ENCODE measurements at regions not wholly inside any gene's neighbourhood (a gene's known extent, or its start where the extent isn't known, plus 50 kb on each side); places are given as distances from the start of the nearest gene placed in this dataset.

GRCh38 chr13:21757763-21758162 is 86.9 kb downstream of the FGF9 start:
- Histone ChIP-seq H3K9me3 (ENCODE audit: control insufficient read depth in 2 of 2, low read length in 2 of 2) (no peaks in the 10 kb centered on the region), H3K9ac (ENCODE audit: low read depth in 1 of 2, low read length in 2 of 2) (no peak overlapping the region), H3K27me3 (ENCODE audit: control insufficient read depth in 2 of 2, insufficient read depth in 2 of 2, low read length in 2 of 2) (no peaks in the 10 kb centered on the region), H3K4me1 (ENCODE audit: control insufficient read depth in 2 of 2, insufficient read depth in 2 of 2, low read length in 2 of 2) (peaks cover 0 to 6% of the 10 kb centered on the region in 2 donors), H3K36me3 (ENCODE audit: control insufficient read depth in 2 of 2, insufficient read depth in 2 of 2, low read length in 2 of 2) (no peaks in the 10 kb centered on the region), H3K4me3 (ENCODE audit: low read length in 2 of 2) (no peak overlapping the region), H3K27ac (ENCODE audit: low read depth in 2 of 2, low read length in 2 of 2) (no peak overlapping the region)

GRCh38 chr13:21758441-21758840 is 87.6 kb downstream of the FGF9 start:
- peaks cover 0 to 3% of the 10 kb centered on the region in 2 donors for H3K4me1 ChIP-seq (ENCODE audit: control insufficient read depth in 2 of 2, insufficient read depth in 2 of 2, low read length in 2 of 2)
- no peak overlapping the region for H3K9ac ChIP-seq (ENCODE audit: low read depth in 1 of 2, low read length in 2 of 2)
- no peak overlapping the region for H3K4me3 ChIP-seq (ENCODE audit: low read length in 2 of 2)
- no peaks in the 10 kb centered on the region for H3K36me3 ChIP-seq (ENCODE audit: control insufficient read depth in 2 of 2, insufficient read depth in 2 of 2, low read length in 2 of 2)
- H3K27ac ChIP-seq (ENCODE audit: low read depth in 2 of 2, low read length in 2 of 2) = no peak overlapping the region
- H3K9me3 ChIP-seq (ENCODE audit: control insufficient read depth in 2 of 2, low read length in 2 of 2) = no peaks in the 10 kb centered on the region
- H3K27me3 ChIP-seq (ENCODE audit: control insufficient read depth in 2 of 2, insufficient read depth in 2 of 2, low read length in 2 of 2) = no peaks in the 10 kb centered on the region

GRCh38 chr13:21759463-21759862 is 88.6 kb downstream of the FGF9 start:
- no peaks in the 10 kb centered on the region for H3K9me3 ChIP-seq (ENCODE audit: control insufficient read depth in 2 of 2, low read length in 2 of 2)
- H3K27ac ChIP-seq (ENCODE audit: low read depth in 2 of 2, low read length in 2 of 2) = no peak overlapping the region
- no peaks in the 10 kb centered on the region for H3K27me3 ChIP-seq (ENCODE audit: control insufficient read depth in 2 of 2, insufficient read depth in 2 of 2, low read length in 2 of 2)
- H3K9ac ChIP-seq (ENCODE audit: low read depth in 1 of 2, low read length in 2 of 2) = no peak overlapping the region
- peaks cover 0 to 3% of the 10 kb centered on the region in 2 donors for H3K4me1 ChIP-seq (ENCODE audit: control insufficient read depth in 2 of 2, insufficient read depth in 2 of 2, low read length in 2 of 2)
- no peaks in the 10 kb centered on the region for H3K36me3 ChIP-seq (ENCODE audit: control insufficient read depth in 2 of 2, insufficient read depth in 2 of 2, low read length in 2 of 2)
- no peak overlapping the region for H3K4me3 ChIP-seq (ENCODE audit: low read length in 2 of 2)

- Histone ChIP-seq H3K4me1 (ENCODE audit: control insufficient read depth in 2 of 2, insufficient read depth in 2 of 2, low read length in 2 of 2) (peaks cover 0 to 3% of the 10 kb centered on the region in 2 donors), H3K27me3 (ENCODE audit: control insufficient read depth in 2 of 2, insufficient read depth in 2 of 2, low read length in 2 of 2) (no peaks in the 10 kb centered on the region), H3K36me3 (ENCODE audit: control insufficient read depth in 2 of 2, insufficient read depth in 2 of 2, low read length in 2 of 2) (no peaks in the 10 kb centered on the region), H3K4me3 (ENCODE audit: low read length in 2 of 2) (no peak overlapping the region), H3K9me3 (ENCODE audit: control insufficient read depth in 2 of 2, low read length in 2 of 2) (no peaks in the 10 kb centered on the region), H3K9ac (ENCODE audit: low read depth in 1 of 2, low read length in 2 of 2) (no peak overlapping the region), H3K27ac (ENCODE audit: low read depth in 2 of 2, low read length in 2 of 2) (no peak overlapping the region)
Observed at GRCh38 chr13:21759911-21760310, 89.0 kb downstream of the FGF9 start.

GRCh38 chr13:21761770-21762169 is 90.9 kb downstream of the FGF9 start:
- Histone ChIP-seq H3K27ac (ENCODE audit: low read depth in 2 of 2, low read length in 2 of 2) (no peak overlapping the region), H3K36me3 (ENCODE audit: control insufficient read depth in 2 of 2, insufficient read depth in 2 of 2, low read length in 2 of 2) (no peaks in the 10 kb centered on the region), H3K9me3 (ENCODE audit: control insufficient read depth in 2 of 2, low read length in 2 of 2) (no peaks in the 10 kb centered on the region)

GRCh38 chr13:21762512-21762911 is 91.6 kb downstream of the FGF9 start:
- Histone ChIP-seq H3K4me3 (ENCODE audit: low read length in 2 of 2) (no peak overlapping the region), H3K27me3 (ENCODE audit: control insufficient read depth in 2 of 2, insufficient read depth in 2 of 2, low read length in 2 of 2) (no peaks in the 10 kb centered on the region), H3K9ac (ENCODE audit: low read depth in 1 of 2, low read length in 2 of 2) (no peak overlapping the region), H3K27ac (ENCODE audit: low read depth in 2 of 2, low read length in 2 of 2) (no peak overlapping the region), H3K36me3 (ENCODE audit: control insufficient read depth in 2 of 2, insufficient read depth in 2 of 2, low read length in 2 of 2) (no peaks in the 10 kb centered on the region), H3K4me1 (ENCODE audit: control insufficient read depth in 2 of 2, insufficient read depth in 2 of 2, low read length in 2 of 2) (no peaks in the 10 kb centered on the region), H3K9me3 (ENCODE audit: control insufficient read depth in 2 of 2, low read length in 2 of 2) (no peaks in the 10 kb centered on the region)

More at GRCh38 chr13:21761770-21762169, 90.9 kb downstream of the FGF9 start:
- H3K4me1 ChIP-seq (ENCODE audit: control insufficient read depth in 2 of 2, insufficient read depth in 2 of 2, low read length in 2 of 2) = peaks cover 0 to 3% of the 10 kb centered on the region in 2 donors
- H3K4me3 ChIP-seq (ENCODE audit: low read length in 2 of 2) = no peak overlapping the region
- no peak overlapping the region for H3K9ac ChIP-seq (ENCODE audit: low read depth in 1 of 2, low read length in 2 of 2)
- no peaks in the 10 kb centered on the region for H3K27me3 ChIP-seq (ENCODE audit: control insufficient read depth in 2 of 2, insufficient read depth in 2 of 2, low read length in 2 of 2)

- Histone ChIP-seq H3K9ac (ENCODE audit: low read depth in 1 of 2, low read length in 2 of 2) (no peak overlapping the region), H3K36me3 (ENCODE audit: control insufficient read depth in 2 of 2, insufficient read depth in 2 of 2, low read length in 2 of 2) (no peaks in the 10 kb centered on the region), H3K4me1 (ENCODE audit: control insufficient read depth in 2 of 2, insufficient read depth in 2 of 2, low read length in 2 of 2) (no peaks in the 10 kb centered on the region), H3K4me3 (ENCODE audit: low read length in 2 of 2) (no peak overlapping the region), H3K9me3 (ENCODE audit: control insufficient read depth in 2 of 2, low read length in 2 of 2) (no peaks in the 10 kb centered on the region), H3K27ac (ENCODE audit: low read depth in 2 of 2, low read length in 2 of 2) (no peak overlapping the region), H3K27me3 (ENCODE audit: control insufficient read depth in 2 of 2, insufficient read depth in 2 of 2, low read length in 2 of 2) (no peaks in the 10 kb centered on the region)
Observed at GRCh38 chr13:21767032-21767431, 96.2 kb downstream of the FGF9 start.

GRCh38 chr13:21771075-21771474 is 100.2 kb downstream of the FGF9 start:
- H3K9ac ChIP-seq (ENCODE audit: low read depth in 1 of 2, low read length in 2 of 2) = no peak overlapping the region

GRCh38 chr13:21777166-21777565 is 106.3 kb downstream of the FGF9 start:
- no peaks in the 10 kb centered on the region for H3K4me1 ChIP-seq (ENCODE audit: control insufficient read depth in 2 of 2, insufficient read depth in 2 of 2, low read length in 2 of 2)

More at GRCh38 chr13:21771075-21771474, 100.2 kb downstream of the FGF9 start:
- no peaks in the 10 kb centered on the region for H3K9me3 ChIP-seq (ENCODE audit: control insufficient read depth in 2 of 2, low read length in 2 of 2)
- H3K27ac ChIP-seq (ENCODE audit: low read depth in 2 of 2, low read length in 2 of 2) = no peak overlapping the region
- H3K4me3 ChIP-seq (ENCODE audit: low read length in 2 of 2) = no peak overlapping the region
- H3K27me3 ChIP-seq (ENCODE audit: control insufficient read depth in 2 of 2, insufficient read depth in 2 of 2, low read length in 2 of 2) = no peaks in the 10 kb centered on the region
- H3K4me1 ChIP-seq (ENCODE audit: control insufficient read depth in 2 of 2, insufficient read depth in 2 of 2, low read length in 2 of 2) = no peaks in the 10 kb centered on the region
- no peaks in the 10 kb centered on the region for H3K36me3 ChIP-seq (ENCODE audit: control insufficient read depth in 2 of 2, insufficient read depth in 2 of 2, low read length in 2 of 2)

GRCh38 chr13:21777813-21778212 is 106.9 kb downstream of the FGF9 start:
- H3K4me3 ChIP-seq (ENCODE audit: low read length in 2 of 2) = no peak overlapping the region
- H3K9me3 ChIP-seq (ENCODE audit: control insufficient read depth in 2 of 2, low read length in 2 of 2) = no peaks in the 10 kb centered on the region
- no peaks in the 10 kb centered on the region for H3K27me3 ChIP-seq (ENCODE audit: control insufficient read depth in 2 of 2, insufficient read depth in 2 of 2, low read length in 2 of 2)
- H3K4me1 ChIP-seq (ENCODE audit: control insufficient read depth in 2 of 2, insufficient read depth in 2 of 2, low read length in 2 of 2) = no peaks in the 10 kb centered on the region
- no peak overlapping the region for H3K27ac ChIP-seq (ENCODE audit: low read depth in 2 of 2, low read length in 2 of 2)
- no peaks in the 10 kb centered on the region for H3K36me3 ChIP-seq (ENCODE audit: control insufficient read depth in 2 of 2, insufficient read depth in 2 of 2, low read length in 2 of 2)
- no peak overlapping the region for H3K9ac ChIP-seq (ENCODE audit: low read depth in 1 of 2, low read length in 2 of 2)

More at GRCh38 chr13:21777166-21777565, 106.3 kb downstream of the FGF9 start:
- Histone ChIP-seq H3K4me3 (ENCODE audit: low read length in 2 of 2) (no peak overlapping the region), H3K9ac (ENCODE audit: low read depth in 1 of 2, low read length in 2 of 2) (no peak overlapping the region), H3K9me3 (ENCODE audit: control insufficient read depth in 2 of 2, low read length in 2 of 2) (no peaks in the 10 kb centered on the region), H3K27ac (ENCODE audit: low read depth in 2 of 2, low read length in 2 of 2) (no peak overlapping the region), H3K27me3 (ENCODE audit: control insufficient read depth in 2 of 2, insufficient read depth in 2 of 2, low read length in 2 of 2) (no peaks in the 10 kb centered on the region), H3K36me3 (ENCODE audit: control insufficient read depth in 2 of 2, insufficient read depth in 2 of 2, low read length in 2 of 2) (no peaks in the 10 kb centered on the region)

GRCh38 chr13:21782736-21783135 is 111.9 kb downstream of the FGF9 start:
- no peak overlapping the region for H3K9ac ChIP-seq (ENCODE audit: low read depth in 1 of 2, low read length in 2 of 2)
- H3K4me1 ChIP-seq (ENCODE audit: control insufficient read depth in 2 of 2, insufficient read depth in 2 of 2, low read length in 2 of 2) = no peaks in the 10 kb centered on the region
- H3K27ac ChIP-seq (ENCODE audit: low read depth in 2 of 2, low read length in 2 of 2) = no peak overlapping the region
- H3K36me3 ChIP-seq (ENCODE audit: control insufficient read depth in 2 of 2, insufficient read depth in 2 of 2, low read length in 2 of 2) = no peaks in the 10 kb centered on the region
- no peak overlapping the region for H3K4me3 ChIP-seq (ENCODE audit: low read length in 2 of 2)
- no peaks in the 10 kb centered on the region for H3K27me3 ChIP-seq (ENCODE audit: control insufficient read depth in 2 of 2, insufficient read depth in 2 of 2, low read length in 2 of 2)
- no peaks in the 10 kb centered on the region for H3K9me3 ChIP-seq (ENCODE audit: control insufficient read depth in 2 of 2, low read length in 2 of 2)

Data from mucosa of rectum (tissue), 2 donors.